Left hindlimb (tissue), 1 donor: ENCODE measurements at regions not wholly inside any gene's neighbourhood (a gene's known extent, or its start where the extent isn't known, plus 50 kb on each side); places are given as distances from the start of the nearest gene placed in this dataset.
"Not testable (repeated sequence)": the region's sequence is repeated elsewhere in the genome, so short reads cannot be mapped to it uniquely, and the experiment has no call there.

Source experiments
- DNase-seq: peaks from one replicate; pipeline ENCODE4 v3.0.0-alpha.2; 2018

DNA sequence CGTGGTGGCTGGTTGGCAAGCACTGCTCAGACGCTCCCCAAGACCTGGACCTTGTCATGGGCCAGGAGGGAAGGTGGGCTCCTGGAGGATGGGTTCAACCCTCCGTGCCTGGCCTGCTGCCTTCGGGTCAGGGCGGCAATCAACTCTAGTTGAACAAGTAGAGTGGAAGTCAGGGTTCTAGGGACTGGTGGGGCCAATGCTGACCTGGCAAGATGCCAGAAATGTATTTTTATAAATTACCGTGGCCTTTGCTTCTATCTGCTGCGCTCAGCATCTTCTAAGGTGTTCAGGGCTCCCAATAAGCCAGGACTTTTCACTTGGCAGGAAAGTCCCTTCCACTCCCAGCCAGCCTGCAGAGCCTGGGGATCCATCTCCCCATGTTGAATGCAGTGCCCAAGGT lies 207.1 kb upstream of the N4BP1 start:
- no peak for DNase-seq

DNA sequence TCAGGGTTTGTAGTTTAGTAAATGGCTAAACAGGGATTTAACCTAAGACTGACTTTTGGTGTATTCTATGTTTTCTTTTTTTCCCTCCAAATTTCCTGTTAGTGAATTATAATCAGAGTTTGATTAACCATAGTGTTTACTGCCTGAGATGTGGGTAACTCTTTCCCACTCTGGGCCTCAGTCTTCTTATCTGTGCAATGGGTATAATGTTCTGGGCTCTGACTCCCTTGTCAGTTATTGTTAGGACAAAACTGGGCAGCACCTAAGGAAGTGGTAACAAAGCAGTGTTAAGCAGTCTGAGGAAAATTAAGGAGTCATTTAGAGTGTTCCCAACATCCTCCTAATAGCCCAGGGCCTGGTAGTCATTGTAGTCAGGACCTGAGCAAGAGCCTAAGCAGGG lies 206.4 kb upstream of the N4BP1 start:
- no peak for DNase-seq

DNA sequence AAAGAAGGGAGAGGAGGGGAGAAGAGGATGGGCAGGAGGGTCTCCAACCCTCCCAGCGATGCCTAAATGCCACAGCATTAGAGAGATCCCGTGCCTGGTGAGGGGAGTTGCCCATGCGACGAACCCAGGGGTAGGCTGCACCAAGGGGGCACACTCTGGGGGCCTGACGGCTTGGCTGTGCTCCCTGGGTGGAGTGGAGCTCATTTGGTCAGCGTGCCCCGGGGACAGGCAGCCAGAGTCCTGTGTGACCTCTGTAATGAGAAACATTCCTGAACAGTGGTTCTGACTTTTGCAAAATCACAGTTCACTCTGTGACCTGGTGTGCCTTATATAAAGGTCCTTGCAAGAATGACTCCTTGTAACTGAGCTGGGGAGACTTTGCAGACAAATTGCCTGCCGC lies 205.0 kb upstream of the N4BP1 start:
- DNase-seq: no peak

GRCh38 chr16:48813485-48813884 lies 203.5 kb upstream of the N4BP1 start:
- no peak for DNase-seq

- no peak for DNase-seq
Measured at GRCh38 chr16:48812856-48813255, 202.9 kb upstream of the N4BP1 start.

GRCh38 chr16:48811478-48811877 lies 201.5 kb upstream of the N4BP1 start:
- DNase-seq: no peak

DNA sequence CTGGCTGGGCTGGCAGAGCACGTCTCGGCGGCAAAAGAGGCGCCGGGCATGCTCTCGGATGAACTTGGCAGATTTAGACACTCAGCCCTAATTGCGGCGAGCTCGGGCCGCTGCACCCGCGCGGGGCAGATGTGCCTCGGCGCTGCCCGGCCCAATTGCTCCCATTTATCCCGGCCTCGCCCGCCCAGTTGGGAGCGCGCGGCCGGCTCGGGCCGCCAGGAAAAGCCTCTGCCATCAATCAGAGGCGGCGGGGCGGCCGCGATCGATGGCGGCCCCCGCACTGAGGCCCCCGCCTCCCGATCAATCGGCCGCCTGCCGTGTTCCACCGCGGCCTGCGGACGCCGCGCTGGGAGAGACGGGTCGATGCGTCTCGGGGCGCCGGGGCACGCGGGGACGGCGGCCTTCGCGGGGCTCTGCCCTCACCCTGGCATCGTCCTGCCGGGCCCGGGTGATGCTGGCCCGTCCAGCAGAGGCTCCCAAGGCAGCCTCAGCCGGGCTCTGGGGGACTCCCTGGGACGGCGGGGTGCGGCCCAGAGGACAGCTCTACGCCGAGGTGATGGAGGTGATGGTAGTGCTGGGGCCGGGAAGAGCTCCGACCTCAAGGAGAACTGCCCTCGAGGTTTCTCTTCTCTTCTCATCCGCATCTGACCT lies 200.9 kb upstream of the N4BP1 start:
- no peak for DNase-seq

DNA sequence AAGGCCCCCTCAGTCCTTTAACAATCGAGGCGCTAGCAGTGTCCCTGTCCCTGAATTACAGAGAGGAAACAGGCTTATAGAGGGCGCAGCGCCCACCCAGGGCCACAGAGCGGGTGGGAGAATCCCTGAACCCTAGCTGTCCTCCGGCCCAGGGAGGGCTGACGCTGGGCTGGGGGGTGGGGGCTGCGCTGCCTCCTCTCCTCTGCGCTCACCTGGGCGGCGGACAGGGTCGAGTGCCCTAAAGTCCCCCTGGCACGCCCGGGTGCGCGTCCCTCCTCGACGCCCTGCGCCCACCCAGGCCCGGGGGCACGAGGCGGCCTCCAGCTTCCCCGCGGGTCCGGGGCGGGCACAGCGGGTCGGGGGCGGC lies 200.4 kb upstream of the N4BP1 start:
- no peak for DNase-seq

DNA sequence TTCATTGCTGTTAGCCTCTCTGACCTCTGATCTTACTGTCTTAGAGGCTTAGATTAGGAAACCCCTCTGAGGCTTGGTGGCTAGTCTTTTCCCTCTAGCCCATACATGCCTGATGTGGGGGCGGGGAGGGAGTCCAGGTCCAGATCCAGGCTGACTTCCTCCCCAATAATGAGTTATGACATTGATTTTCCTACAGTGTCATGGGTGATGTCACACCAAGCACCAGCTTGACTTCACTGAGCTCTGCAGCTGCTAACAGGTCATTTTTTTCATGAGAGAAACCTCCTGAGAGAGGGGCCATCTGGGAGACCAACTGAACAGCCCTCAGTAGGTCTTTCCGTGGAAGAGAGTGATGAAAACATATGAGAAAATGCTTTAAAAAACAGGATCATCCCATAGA lies 180.2 kb upstream of the N4BP1 start:
- DNase-seq: no peak

- DNase-seq: no peak
Measured at GRCh38 chr16:48788475-48788874, 178.5 kb upstream of the N4BP1 start.

DNA sequence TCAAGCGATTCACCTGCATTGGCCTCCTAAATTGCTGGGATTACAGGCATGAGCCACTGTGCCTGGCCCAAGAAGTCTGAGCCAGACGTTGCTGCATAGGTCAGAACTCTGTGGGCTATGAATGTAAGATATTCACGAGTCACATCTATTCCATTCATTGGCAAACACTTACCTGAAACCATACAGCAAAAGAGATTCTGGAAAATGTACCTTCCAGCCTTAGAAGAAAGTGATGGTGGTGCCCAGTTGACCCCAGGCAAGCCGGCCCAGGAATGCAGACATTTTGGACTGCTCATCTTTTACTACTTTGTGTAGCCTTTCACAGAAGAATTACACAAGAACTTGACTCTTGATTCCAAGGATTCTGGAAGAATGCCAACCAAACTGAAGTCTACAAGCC lies 135.6 kb upstream of the N4BP1 start:
- DNase-seq: no peak

DNA sequence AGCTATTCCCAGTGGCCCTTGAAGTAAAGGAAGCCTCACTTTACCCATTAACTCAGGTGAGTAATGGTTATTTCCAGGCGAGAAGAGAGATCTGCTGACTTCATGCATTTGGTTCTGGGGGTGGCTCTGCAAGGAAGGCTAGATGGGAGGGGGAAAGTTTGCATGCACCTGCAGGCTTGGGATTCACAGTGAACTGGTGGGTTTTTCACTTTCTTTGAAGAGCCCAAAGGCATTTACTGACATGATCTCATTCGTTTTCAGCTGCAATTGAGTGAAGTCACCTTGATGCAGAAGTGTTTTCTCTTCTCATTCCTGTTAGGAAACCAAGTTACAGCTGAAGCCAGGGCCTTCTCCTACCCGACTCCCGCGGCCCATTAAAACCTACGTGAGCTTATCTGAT lies 131.0 kb upstream of the N4BP1 start:
- DNase-seq: no peak

GRCh38 chr16:48734220-48734619 lies 124.2 kb upstream of the N4BP1 start:
- DNase-seq: no peak

GRCh38 chr16:48704710-48705109 lies 94.7 kb upstream of the N4BP1 start:
- DNase-seq: no peak

DNA sequence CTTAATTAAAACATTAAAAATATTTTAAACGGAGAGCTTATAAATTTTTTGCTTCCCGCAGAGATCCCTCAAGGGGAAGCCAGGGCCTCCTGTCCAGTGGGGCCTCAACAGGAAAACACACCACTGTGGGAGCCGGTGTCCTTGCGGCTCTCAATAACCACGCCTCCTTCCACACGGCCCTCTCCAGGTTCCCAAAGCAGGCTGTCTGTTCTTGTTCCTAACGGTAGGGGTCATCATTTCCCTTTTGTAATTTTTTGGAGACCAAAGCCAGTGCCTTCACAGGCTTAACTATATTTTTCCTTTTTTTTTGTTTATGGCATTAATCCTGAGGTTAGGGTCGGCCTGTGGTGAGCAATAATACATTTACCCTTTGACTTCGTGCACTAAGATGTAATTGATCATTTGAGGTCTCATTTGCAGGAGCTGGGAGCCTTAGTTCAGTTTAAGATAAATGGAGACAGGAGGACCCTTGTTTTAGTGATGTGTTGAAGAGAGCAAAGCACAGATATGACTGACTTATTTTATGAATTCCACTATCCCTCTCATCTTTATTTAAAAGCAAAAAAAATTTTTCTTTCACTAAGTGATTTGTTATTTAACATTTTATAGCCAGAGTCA lies 77.5 kb upstream of the N4BP1 start:
- peak; percentile 30 for DNase-seq

GRCh38 chr16:48684148-48684547 lies 74.2 kb upstream of the N4BP1 start:
- DNase-seq: no peak

GRCh38 chr16:48682971-48683370 lies 73.0 kb upstream of the N4BP1 start:
- DNase-seq: no peak

DNA sequence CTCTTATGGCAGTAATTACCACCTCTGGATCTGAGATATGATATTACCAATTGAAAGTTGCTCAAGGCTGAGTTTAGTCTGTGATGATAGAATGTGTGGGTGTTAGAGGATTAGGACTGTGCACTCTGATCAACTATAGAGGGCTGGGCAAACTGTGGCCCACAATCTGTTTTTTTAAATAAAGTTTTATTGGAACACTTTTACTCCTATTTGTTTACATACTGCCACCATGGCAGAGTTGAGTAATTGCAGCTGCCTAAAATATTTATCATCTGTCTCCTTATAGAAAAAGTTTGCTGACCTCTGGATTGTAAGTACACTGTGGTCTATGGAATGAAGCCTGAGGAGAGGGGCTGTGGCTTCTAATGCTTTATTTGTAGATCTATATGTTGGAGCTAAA lies 71.5 kb upstream of the N4BP1 start:
- no peak for DNase-seq

DNA sequence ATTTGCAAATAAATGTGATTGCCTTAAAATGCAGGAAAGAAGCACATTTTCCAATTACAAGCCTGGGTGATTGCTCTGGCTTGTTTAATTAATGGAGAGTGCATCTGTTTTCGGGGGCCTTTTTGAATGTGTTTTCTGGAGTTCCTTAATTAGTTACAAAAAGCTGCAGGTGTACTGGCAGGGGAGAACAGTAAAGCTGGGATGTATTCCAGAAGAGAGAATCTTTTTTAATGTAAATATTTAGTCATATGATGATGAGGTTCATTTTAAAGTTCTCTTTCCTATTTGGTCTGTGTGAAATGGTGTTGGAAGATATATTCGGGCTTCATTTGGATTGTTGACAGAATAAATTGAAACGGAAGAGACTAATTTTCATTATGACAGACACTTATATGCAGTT lies 70.9 kb upstream of the N4BP1 start:
- DNase-seq: no peak

- no peak for DNase-seq
Measured at GRCh38 chr16:48676836-48677235, 66.9 kb upstream of the N4BP1 start.

- not testable (repeated sequence) for DNase-seq
Measured at GRCh38 chr16:48668184-48668583, 58.2 kb upstream of the N4BP1 start.

GRCh38 chr16:48659940-48660339 lies 50.0 kb upstream of the N4BP1 start:
- no peak for DNase-seq
